Bronchial epithelial cell (primary cell): ENCODE measurements at regions not wholly inside any gene's neighbourhood (a gene's known extent, or its start where the extent isn't known, plus 50 kb on each side); places are given as distances from the start of the nearest gene placed in this dataset.
A peak's percentile ranks its signal among the peaks of the same experiment; 100 is the strongest.
"Not testable (repeated sequence)": the region's sequence is repeated elsewhere in the genome, so short reads cannot be mapped to it uniquely, and the experiment has no call there.

Experiments used
- DNase-seq: peaks from one replicate; pipeline ENCODE4 v3.0.0-alpha.2; 2010; ENCODE audit warnings: low read depth
- FAIRE-seq: peaks from 2 replicates; lab custom pipeline; 2011; peaks lifted over from hg19 to GRCh38; lab: Jason Lieb, UNC
- H3K27me3 ChIP-seq: 2 replicates; pipeline ENCODE4 v1.5.1; 2011; ENCODE audit warnings: low read length; ENCODE audit not compliant: control insufficient read depth, insufficient read depth
- H3K36me3 ChIP-seq: 2 replicates; pipeline ENCODE4 v1.5.1; 2011; ENCODE audit warnings: low read length; ENCODE audit not compliant: control insufficient read depth, insufficient read depth
- H3K4me3 ChIP-seq: 2 replicates; pipeline ENCODE4 v1.5.1; 2011; ENCODE audit warnings: mild to moderate bottlenecking, low read depth, low read length, control low read depth
- TF ChIP-seq, protein P1 (sequence below): IDR thresholded peaks from 2 replicates; pipeline ENCODE4 v1.5.1; 2011; ENCODE audit warnings: mild to moderate bottlenecking, moderate library complexity, low read length, control low read depth, inconsistent platforms; ENCODE audit not compliant: insufficient read depth, severe bottlenecking

DNA sequence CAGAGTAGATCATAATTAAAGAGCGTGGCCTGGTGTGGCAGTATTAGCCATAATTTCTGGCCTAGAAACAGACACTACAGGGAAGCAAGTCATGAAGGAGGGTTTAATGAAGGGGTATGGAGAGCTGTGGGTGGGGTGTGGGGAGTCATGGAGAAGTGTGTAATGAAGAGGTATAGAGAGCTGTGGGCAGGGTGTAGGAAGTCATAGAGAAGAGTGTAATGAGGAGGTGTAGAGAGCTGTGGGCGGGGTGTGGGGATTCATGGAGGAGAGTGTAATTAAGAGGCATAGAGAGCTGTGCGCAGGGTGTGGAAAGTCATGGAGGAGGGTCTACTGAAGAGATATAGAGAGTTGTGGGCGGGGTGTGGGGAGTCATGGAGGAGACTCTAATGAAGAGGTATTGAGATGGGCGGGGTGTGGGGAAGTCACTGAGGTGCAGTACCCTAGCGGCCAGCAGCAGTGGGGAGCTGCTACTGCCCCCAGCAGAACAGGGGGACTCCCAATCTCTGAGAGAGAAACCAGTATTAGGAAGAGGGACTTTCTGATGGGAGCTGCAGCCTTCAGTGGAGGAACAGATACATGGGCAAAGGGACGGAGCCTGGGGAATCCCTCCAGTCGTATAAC lies 145.4 kb upstream of the FOXA2 start:
- FAIRE-seq (no peak), DNase-seq (no peak)
- no peaks in the 10 kb centered on the region for H3K36me3 ChIP-seq
- no peaks in the 10 kb centered on the region for H3K27me3 ChIP-seq
- no peak overlapping the region for H3K4me3 ChIP-seq
- TF ChIP-seq, protein P1, sequence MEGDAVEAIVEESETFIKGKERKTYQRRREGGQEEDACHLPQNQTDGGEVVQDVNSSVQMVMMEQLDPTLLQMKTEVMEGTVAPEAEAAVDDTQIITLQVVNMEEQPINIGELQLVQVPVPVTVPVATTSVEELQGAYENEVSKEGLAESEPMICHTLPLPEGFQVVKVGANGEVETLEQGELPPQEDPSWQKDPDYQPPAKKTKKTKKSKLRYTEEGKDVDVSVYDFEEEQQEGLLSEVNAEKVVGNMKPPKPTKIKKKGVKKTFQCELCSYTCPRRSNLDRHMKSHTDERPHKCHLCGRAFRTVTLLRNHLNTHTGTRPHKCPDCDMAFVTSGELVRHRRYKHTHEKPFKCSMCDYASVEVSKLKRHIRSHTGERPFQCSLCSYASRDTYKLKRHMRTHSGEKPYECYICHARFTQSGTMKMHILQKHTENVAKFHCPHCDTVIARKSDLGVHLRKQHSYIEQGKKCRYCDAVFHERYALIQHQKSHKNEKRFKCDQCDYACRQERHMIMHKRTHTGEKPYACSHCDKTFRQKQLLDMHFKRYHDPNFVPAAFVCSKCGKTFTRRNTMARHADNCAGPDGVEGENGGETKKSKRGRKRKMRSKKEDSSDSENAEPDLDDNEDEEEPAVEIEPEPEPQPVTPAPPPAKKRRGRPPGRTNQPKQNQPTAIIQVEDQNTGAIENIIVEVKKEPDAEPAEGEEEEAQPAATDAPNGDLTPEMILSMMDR, result no peak

DNA sequence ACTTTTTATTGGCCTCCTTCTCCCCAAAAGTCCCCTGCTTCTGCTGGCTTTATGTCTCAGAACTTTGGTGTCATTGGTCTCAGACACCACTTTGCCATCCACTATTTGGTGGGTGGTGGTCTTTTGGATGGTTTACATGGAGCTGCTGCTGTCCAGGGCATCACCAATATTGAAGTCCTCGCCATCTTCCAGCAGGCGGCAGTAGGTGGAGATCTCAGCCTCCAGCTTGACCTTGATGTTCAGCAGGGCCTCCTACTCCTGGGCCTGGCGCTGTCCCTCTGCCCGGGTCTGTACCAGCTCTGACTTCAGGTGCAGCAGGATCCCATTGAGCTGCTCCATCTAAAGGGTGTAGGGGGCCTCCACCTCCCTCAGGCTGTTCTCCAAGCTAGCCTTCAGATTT lies 148.4 kb upstream of the FOXA2 start:
- FAIRE-seq, result no peak
- TF ChIP-seq, protein P1, result peak; percentile 14
- Histone ChIP-seq H3K27me3 (no peaks in the 10 kb centered on the region), H3K36me3 (no peaks in the 10 kb centered on the region), H3K4me3 (no peak overlapping the region)
- no peak for DNase-seq

DNA sequence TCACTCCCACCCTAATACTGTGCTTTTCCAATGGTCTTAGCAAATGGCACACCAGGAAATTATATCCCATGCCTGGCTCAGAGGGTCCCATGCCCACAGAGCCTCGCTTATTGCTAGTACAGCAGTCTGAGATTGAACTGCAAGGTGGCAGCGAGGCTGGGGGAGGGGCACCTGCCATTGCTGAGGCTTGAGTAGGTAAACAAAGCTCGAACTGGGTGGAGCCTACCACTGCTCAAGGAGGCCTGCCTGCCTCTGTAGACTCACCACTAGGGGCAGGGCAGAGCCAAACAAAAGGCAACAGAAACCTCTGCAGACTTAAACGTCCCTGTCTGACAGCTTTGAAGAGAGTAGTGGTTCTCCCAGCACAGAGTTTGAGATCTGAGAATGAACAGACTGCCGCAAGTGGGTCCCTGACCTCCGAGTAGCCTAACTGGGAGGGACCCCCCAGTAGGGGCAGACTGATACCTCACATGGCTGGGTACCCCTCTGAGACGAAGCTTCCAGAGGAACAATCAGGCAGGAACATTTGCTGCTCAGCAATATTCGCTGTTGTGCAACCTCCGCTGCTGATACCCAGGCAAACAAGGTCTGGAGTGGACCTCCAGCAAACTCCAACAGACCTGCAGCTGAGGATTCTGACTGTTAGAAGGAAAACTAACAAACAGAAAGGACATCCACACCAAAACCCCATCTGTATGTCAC lies 150.7 kb upstream of the FOXA2 start:
- not testable (repeated sequence) for H3K4me3 ChIP-seq, H3K27me3 ChIP-seq, H3K36me3 ChIP-seq, FAIRE-seq
- DNase-seq, result peak; percentile 46
- TF ChIP-seq, protein P1, result peak; percentile 65

DNA sequence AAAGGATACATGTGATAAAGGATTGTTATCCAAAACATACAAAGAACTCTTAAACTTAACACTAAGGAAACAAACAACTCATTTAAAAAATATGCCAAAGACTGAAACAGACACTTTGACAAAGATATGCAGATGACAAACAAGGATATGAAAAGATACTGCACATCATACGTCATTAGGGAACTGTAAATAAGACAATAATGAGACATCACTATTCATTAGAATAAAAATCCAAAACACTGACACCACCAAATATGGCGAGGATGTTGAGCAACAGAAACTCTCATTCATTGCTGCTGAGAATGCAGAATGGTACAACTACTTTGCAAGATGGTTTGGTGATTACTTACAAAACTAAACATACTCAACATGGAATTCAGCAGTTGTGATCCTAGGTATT lies 156.5 kb upstream of the FOXA2 start:
- DNase-seq (peak; percentile 78), FAIRE-seq (no peak)
- H3K4me3 ChIP-seq, result no peak overlapping the region
- TF ChIP-seq, protein P1, result no peak
- H3K27me3 ChIP-seq, result no peaks in the 10 kb centered on the region
- no peaks in the 10 kb centered on the region for H3K36me3 ChIP-seq

DNA sequence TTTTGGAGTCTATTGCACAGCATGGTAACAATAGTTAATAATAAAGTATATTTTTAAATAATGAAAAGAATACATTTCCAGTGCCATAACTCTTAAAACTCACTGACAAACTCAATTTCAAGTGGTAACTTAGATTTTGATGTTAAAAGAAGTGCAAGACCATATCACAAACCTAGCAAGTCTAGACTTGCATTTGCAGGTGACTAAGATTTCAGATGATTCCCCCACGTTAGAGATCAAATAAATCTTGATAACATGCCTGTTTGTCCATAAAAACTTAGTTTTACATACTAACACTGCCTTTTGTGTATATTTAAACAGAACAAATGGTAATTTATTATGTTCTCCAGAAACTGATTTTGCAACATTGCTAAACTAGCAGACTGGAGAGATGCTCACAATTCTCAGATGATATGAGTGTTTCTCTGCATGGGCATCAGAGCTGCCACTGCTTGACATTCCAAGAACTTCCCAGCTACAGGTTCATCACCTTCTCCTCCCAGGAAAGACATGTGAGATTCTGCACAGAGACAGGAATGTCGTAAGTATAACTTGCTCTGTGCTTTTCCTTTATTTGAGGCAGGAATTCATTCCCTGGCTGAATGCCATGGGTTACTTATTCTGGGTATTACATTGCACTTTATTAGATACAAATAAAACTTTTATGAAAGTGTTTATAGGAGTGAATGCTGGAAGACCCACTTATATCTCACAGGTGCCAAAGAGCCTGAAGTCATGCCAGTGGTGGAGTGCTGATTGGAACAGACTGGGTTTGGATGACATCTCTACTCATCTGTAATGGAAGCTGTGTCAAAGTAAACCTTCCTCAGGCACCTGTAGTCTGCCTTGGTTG lies 160.2 kb upstream of the FOXA2 start:
- H3K27me3 ChIP-seq, result no peaks in the 10 kb centered on the region
- TF ChIP-seq, protein P1, result no peak
- DNase-seq (peak; percentile 67), FAIRE-seq (no peak)
- no peak overlapping the region for H3K4me3 ChIP-seq
- H3K36me3 ChIP-seq, result no peaks in the 10 kb centered on the region
